ENCODE measurements at regions not wholly inside any gene's neighbourhood (a gene's known extent, or its start where the extent isn't known, plus 50 kb on each side); places are given as distances from the start of the nearest gene placed in this dataset.

DNA sequence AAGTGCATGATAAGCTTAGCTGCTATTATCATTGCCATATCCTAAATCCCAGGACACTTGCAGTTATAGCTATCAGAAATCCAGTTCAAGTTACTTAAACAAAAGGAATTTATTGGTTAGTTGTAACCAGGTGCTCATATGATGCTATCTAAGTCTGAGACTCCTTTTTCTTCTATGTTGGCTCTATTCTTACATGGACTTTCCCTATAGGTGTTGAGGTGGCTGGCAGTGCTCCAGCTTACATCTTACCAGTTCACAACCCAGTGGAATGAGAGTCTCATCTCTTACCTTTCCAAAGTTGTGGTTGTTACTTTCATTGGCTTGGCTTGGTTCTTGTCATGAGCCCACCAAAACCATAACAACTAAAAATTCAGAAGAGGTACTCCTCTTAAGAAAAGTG is 94.6 kb downstream of the DACT1 start:
- Histone ChIP-seq H3K4me3 (ENCODE audit: low read length) (no peak overlapping the region), H3K79me2 (ENCODE audit: low read length) (no peaks in the 10 kb centered on the region), H3K4me1 (ENCODE audit: low read length) (no peaks in the 10 kb centered on the region), H3K4me2 (ENCODE audit: low read depth, low read length, poor library complexity, severe bottlenecking) (no peak overlapping the region), H2AFZ (ENCODE audit: low read length) (no peak overlapping the region), H4K20me1 (ENCODE audit: insufficient read depth, low read depth, low read length) (no peaks in the 10 kb centered on the region), H3K27me3 (ENCODE audit: low read length) (no peaks in the 10 kb centered on the region), H3K9me2 (replicated peaks; ENCODE audit: insufficient read depth, low read length) (no peaks in the 10 kb centered on the region), H3K27ac (ENCODE audit: low read length) (no peak overlapping the region), H3K9ac (ENCODE audit: low read length) (no peak overlapping the region), H3K36me3 (ENCODE audit: insufficient read depth, low read length) (no peaks in the 10 kb centered on the region), H3K9me3 (ENCODE audit: low read length) (no peaks in the 10 kb centered on the region)
- no peak for DNase-seq

DNA sequence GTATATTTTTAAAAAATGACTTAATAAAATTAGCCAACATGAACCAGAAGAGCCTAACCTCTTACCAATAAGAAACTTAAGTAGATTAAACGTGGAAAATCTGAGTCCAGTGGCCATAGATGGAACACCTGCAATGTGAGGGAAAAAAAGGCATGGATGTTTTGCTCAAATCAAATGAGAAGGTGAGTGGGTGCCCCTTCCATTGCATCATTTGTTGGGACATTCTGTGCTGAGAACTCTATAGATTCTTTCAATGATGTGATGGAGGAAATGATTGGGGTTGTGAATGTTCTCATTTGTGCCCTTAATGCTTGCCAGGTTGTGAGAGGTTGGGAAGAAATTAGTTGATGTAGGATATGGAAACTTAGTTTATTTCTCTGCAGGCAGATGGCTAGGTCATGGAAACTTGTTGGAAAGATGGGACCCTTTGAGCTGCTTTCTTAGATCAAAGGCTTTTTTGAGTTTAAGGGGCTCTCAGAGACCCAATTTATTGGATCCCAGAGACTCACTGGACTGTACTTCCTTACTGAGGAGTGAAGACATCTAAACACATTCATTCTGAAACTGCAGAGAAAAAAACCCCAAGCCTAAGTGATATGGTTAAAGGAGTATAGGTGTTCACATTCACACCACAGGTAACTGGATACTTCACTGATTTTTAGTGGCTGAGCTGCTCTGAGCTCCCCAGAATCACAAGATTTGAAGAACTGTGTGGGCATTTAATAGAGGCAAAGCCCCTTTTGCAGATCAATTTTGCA is 95.9 kb downstream of the DACT1 start:
- Histone ChIP-seq H3K36me3 (ENCODE audit: insufficient read depth, low read length) (no peaks in the 10 kb centered on the region), H4K20me1 (ENCODE audit: insufficient read depth, low read depth, low read length) (no peaks in the 10 kb centered on the region), H3K79me2 (ENCODE audit: low read length) (no peaks in the 10 kb centered on the region), H3K9me3 (ENCODE audit: low read length) (no peaks in the 10 kb centered on the region), H3K9ac (ENCODE audit: low read length) (no peak overlapping the region), H3K9me2 (replicated peaks; ENCODE audit: insufficient read depth, low read length) (no peaks in the 10 kb centered on the region), H3K4me1 (ENCODE audit: low read length) (no peaks in the 10 kb centered on the region), H3K4me2 (ENCODE audit: low read depth, low read length, poor library complexity, severe bottlenecking) (no peak overlapping the region), H3K27me3 (ENCODE audit: low read length) (no peaks in the 10 kb centered on the region), H3K27ac (ENCODE audit: low read length) (no peak overlapping the region), H3K4me3 (ENCODE audit: low read length) (no peak overlapping the region), H2AFZ (ENCODE audit: low read length) (no peak overlapping the region)
- DNase-seq, result no peak

DNA sequence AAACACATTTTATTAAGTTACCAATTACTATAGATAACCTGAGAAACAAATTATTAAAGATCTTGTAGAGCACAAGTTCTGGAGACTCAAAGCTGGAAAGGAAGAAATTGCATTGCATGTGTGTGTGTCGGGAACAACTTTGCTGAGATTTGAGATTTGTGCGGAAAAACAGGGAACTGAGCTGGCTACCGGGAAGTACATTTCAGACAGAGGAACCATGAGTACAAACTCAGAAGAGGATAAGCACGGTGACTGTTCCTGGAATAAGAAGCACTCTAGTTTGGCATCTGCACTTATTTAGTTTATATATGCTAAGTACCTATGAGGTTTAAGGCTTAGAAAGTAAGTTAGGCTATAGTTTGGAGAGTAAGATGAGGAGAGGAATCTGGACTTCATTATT is 97.8 kb downstream of the DACT1 start:
- Histone ChIP-seq H3K9me3 (ENCODE audit: low read length) (no peaks in the 10 kb centered on the region), H4K20me1 (ENCODE audit: insufficient read depth, low read depth, low read length) (no peaks in the 10 kb centered on the region)
- no peak for DNase-seq

DNA sequence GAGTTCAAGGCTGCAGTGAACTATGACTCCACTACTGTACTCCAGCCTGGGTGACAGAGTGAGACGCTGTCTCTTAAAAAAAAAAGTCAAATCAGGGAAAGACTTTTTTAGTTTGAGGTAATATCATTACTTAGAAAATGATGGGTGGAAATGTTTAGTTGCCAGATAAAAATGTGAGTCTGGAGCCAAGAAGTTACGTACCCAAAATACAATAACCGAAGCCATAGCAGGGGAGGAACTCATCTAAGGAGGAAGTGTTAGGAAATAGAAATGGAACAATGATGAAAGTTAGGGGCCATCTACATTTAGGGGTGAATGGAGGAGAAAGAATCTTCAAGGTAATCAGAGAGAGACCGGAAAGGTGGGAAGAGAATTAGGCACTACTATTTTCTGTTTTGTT is 98.8 kb downstream of the DACT1 start:
- no peaks in the 10 kb centered on the region for H4K20me1 ChIP-seq (ENCODE audit: insufficient read depth, low read depth, low read length)
- H3K27ac ChIP-seq (ENCODE audit: low read length), result no peak overlapping the region
- H3K4me2 ChIP-seq (ENCODE audit: low read depth, low read length, poor library complexity, severe bottlenecking), result no peak overlapping the region
- no peak overlapping the region for H3K4me3 ChIP-seq (ENCODE audit: low read length)
- H3K9me3 ChIP-seq (ENCODE audit: low read length), result no peaks in the 10 kb centered on the region
- no peak overlapping the region for H3K9ac ChIP-seq (ENCODE audit: low read length)
- H3K36me3 ChIP-seq (ENCODE audit: insufficient read depth, low read length), result no peaks in the 10 kb centered on the region
- no peaks in the 10 kb centered on the region for H3K27me3 ChIP-seq (ENCODE audit: low read length)
- no peaks in the 10 kb centered on the region for H3K79me2 ChIP-seq (ENCODE audit: low read length)
- H3K4me1 ChIP-seq (ENCODE audit: low read length), result no peaks in the 10 kb centered on the region
- no peak overlapping the region for H2AFZ ChIP-seq (ENCODE audit: low read length)
- no peak for DNase-seq
- H3K9me2 ChIP-seq (replicated peaks; ENCODE audit: insufficient read depth, low read length), result no peaks in the 10 kb centered on the region

More for the DNA sequence above, 97.8 kb downstream of the DACT1 start:
- H3K27ac ChIP-seq (ENCODE audit: low read length), result no peak overlapping the region
- no peak overlapping the region for H2AFZ ChIP-seq (ENCODE audit: low read length)
- no peaks in the 10 kb centered on the region for H3K36me3 ChIP-seq (ENCODE audit: insufficient read depth, low read length)
- H3K4me2 ChIP-seq (ENCODE audit: low read depth, low read length, poor library complexity, severe bottlenecking), result no peak overlapping the region
- H3K9me2 ChIP-seq (replicated peaks; ENCODE audit: insufficient read depth, low read length), result no peaks in the 10 kb centered on the region
- no peak overlapping the region for H3K4me3 ChIP-seq (ENCODE audit: low read length)
- H3K79me2 ChIP-seq (ENCODE audit: low read length), result no peaks in the 10 kb centered on the region
- no peak overlapping the region for H3K9ac ChIP-seq (ENCODE audit: low read length)
- no peaks in the 10 kb centered on the region for H3K27me3 ChIP-seq (ENCODE audit: low read length)
- H3K4me1 ChIP-seq (ENCODE audit: low read length), result no peaks in the 10 kb centered on the region

DNA sequence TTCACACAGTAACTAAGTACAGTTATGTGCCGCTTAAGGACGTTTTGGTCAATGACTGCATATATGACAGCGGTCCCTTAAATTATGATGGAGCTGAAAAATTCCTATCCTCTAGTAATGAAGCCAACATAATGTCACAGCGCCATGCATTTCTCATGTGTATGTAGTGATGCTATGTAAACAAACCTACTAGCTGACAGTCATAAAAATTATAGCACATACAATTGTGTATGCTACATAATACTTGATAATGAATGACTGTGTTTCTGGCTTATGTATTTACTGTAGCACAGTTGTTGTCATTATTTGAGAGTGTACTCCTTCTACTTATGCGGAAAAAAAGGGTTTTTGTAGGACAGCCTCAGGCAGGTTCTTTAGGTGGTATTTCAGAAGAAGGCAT is 99.7 kb downstream of the DACT1 start:
- no peaks in the 10 kb centered on the region for H3K79me2 ChIP-seq (ENCODE audit: low read length)

DNA sequence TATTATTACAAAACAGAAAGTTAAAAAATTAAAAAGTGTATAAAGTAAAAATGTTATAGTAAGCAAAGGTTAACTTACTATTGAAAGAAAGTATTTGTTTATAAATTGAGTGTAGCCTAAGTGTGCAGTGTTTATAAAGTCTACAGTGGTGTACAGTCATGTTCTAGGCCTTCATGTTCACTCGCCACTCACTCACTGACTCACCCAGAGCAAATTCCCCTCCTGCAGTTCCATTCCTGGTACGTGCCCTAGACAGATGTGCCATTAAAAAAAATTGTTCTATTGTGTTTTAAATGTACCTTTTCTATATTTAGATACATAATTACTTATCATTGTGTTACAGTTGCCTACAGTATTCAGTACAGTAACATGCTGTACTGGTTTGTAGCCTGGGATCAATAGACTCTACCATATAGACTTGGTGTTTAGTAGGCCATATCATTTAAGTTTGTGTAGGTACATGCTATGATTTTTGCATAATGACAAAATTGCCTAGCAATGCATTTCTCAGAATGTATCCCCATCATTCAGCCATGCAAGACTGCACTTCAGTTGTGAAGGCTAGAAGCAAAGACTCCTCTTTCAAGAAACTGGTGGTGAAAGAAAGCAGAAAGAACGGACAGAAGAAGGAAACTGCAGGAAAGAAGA is 100.6 kb downstream of the DACT1 start:
- Histone ChIP-seq H3K27me3 (ENCODE audit: low read length) (no peaks in the 10 kb centered on the region), H3K27ac (ENCODE audit: low read length) (no peak overlapping the region), H3K9me3 (ENCODE audit: low read length) (no peaks in the 10 kb centered on the region), H3K4me3 (ENCODE audit: low read length) (no peak overlapping the region), H3K9ac (ENCODE audit: low read length) (no peak overlapping the region), H3K4me2 (ENCODE audit: low read depth, low read length, poor library complexity, severe bottlenecking) (no peak overlapping the region), H2AFZ (ENCODE audit: low read length) (no peak overlapping the region), H3K9me2 (replicated peaks; ENCODE audit: insufficient read depth, low read length) (no peaks in the 10 kb centered on the region), H4K20me1 (ENCODE audit: insufficient read depth, low read depth, low read length) (no peaks in the 10 kb centered on the region), H3K79me2 (ENCODE audit: low read length) (no peaks in the 10 kb centered on the region), H3K4me1 (ENCODE audit: low read length) (no peaks in the 10 kb centered on the region), H3K36me3 (ENCODE audit: insufficient read depth, low read length) (no peaks in the 10 kb centered on the region)
- DNase-seq, result no peak

More for the DNA sequence above, 99.7 kb downstream of the DACT1 start:
- Histone ChIP-seq H3K4me1 (ENCODE audit: low read length) (no peaks in the 10 kb centered on the region), H3K27me3 (ENCODE audit: low read length) (no peaks in the 10 kb centered on the region), H4K20me1 (ENCODE audit: insufficient read depth, low read depth, low read length) (no peaks in the 10 kb centered on the region), H3K9me3 (ENCODE audit: low read length) (no peaks in the 10 kb centered on the region), H2AFZ (ENCODE audit: low read length) (no peak overlapping the region), H3K9me2 (replicated peaks; ENCODE audit: insufficient read depth, low read length) (no peaks in the 10 kb centered on the region), H3K4me2 (ENCODE audit: low read depth, low read length, poor library complexity, severe bottlenecking) (no peak overlapping the region), H3K36me3 (ENCODE audit: insufficient read depth, low read length) (no peaks in the 10 kb centered on the region), H3K4me3 (ENCODE audit: low read length) (no peak overlapping the region), H3K9ac (ENCODE audit: low read length) (no peak overlapping the region), H3K27ac (ENCODE audit: low read length) (no peak overlapping the region)
- no peak for DNase-seq

DNA sequence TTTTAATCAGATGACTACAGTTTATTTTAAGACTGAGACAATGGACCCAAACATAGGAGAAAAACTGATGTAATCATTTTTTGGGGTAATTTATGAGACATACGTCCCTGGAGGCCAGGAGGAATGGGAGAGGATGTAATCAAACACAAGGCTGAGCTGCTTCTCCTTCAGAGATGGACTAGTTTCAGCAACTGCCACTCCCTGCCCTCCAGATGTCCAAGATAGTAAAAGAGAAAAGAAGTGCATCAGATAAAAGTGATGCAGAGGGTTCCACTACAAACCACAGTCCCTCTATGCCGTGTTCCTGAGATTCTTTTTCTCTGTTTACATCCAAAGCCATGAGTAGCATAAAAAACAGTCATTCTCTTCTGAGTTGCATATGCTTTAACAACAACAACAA is 101.1 kb downstream of the DACT1 start:
- H3K9me3 ChIP-seq (ENCODE audit: low read length), result no peaks in the 10 kb centered on the region
- no peaks in the 10 kb centered on the region for H3K36me3 ChIP-seq (ENCODE audit: insufficient read depth, low read length)
- no peak overlapping the region for H3K4me3 ChIP-seq (ENCODE audit: low read length)
- no peak overlapping the region for H3K4me2 ChIP-seq (ENCODE audit: low read depth, low read length, poor library complexity, severe bottlenecking)
- H3K27ac ChIP-seq (ENCODE audit: low read length), result no peak overlapping the region
- H3K4me1 ChIP-seq (ENCODE audit: low read length), result no peaks in the 10 kb centered on the region
- H4K20me1 ChIP-seq (ENCODE audit: insufficient read depth, low read depth, low read length), result no peaks in the 10 kb centered on the region
- H2AFZ ChIP-seq (ENCODE audit: low read length), result no peak overlapping the region
- no peaks in the 10 kb centered on the region for H3K9me2 ChIP-seq (replicated peaks; ENCODE audit: insufficient read depth, low read length)
- DNase-seq, result no peak
- no peaks in the 10 kb centered on the region for H3K79me2 ChIP-seq (ENCODE audit: low read length)
- no peaks in the 10 kb centered on the region for H3K27me3 ChIP-seq (ENCODE audit: low read length)
- no peak overlapping the region for H3K9ac ChIP-seq (ENCODE audit: low read length)

DNA sequence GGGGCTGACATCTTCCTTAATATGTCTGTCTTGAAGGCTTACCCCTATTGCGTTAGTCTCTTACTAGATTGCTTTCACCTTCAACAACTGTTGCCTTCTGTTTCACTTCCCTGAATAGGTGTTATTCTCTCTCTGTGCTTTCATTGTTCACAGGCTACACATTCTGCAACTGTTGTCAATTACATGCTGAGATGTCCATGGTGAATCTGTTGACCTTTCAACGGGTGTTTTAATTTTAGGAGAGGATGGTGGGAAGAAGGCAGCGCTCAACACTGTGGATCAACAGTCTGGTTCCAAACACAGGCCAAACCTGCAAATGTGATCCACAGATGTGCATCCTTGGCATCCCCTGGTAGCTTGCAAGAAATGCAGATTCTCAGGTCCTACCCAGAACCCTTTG is 101.9 kb downstream of the DACT1 start:
- H3K79me2 ChIP-seq (ENCODE audit: low read length), result no peaks in the 10 kb centered on the region
- no peak for DNase-seq

More for the DNA sequence above, 101.9 kb downstream of the DACT1 start:
- Histone ChIP-seq H3K9me2 (replicated peaks; ENCODE audit: insufficient read depth, low read length) (no peaks in the 10 kb centered on the region), H3K9me3 (ENCODE audit: low read length) (no peaks in the 10 kb centered on the region), H3K4me1 (ENCODE audit: low read length) (no peaks in the 10 kb centered on the region), H3K27me3 (ENCODE audit: low read length) (no peaks in the 10 kb centered on the region), H3K36me3 (ENCODE audit: insufficient read depth, low read length) (no peaks in the 10 kb centered on the region), H3K4me2 (ENCODE audit: low read depth, low read length, poor library complexity, severe bottlenecking) (no peak overlapping the region), H3K27ac (ENCODE audit: low read length) (no peak overlapping the region), H2AFZ (ENCODE audit: low read length) (no peak overlapping the region), H3K4me3 (ENCODE audit: low read length) (no peak overlapping the region), H3K9ac (ENCODE audit: low read length) (no peak overlapping the region), H4K20me1 (ENCODE audit: insufficient read depth, low read depth, low read length) (no peaks in the 10 kb centered on the region)

Data from Karpas-422 (cell line).